GM18517 (cell line): ENCODE measurements at regions not wholly inside any gene's neighbourhood (a gene's known extent, or its start where the extent isn't known, plus 50 kb on each side); places are given as distances from the start of the nearest gene placed in this dataset.
"Not testable (repeated sequence)": the region's sequence is repeated elsewhere in the genome, so short reads cannot be mapped to it uniquely, and the experiment has no call there.

Experiments used
- ATAC-seq: cut with Tn5 transposase; IDR thresholded peaks from one replicate; pipeline ENCODE4 v1.9.1; 2021; ENCODE audit warnings: mild to moderate bottlenecking, moderate library complexity; ENCODE audit not compliant: unreplicated experiment

DNA sequence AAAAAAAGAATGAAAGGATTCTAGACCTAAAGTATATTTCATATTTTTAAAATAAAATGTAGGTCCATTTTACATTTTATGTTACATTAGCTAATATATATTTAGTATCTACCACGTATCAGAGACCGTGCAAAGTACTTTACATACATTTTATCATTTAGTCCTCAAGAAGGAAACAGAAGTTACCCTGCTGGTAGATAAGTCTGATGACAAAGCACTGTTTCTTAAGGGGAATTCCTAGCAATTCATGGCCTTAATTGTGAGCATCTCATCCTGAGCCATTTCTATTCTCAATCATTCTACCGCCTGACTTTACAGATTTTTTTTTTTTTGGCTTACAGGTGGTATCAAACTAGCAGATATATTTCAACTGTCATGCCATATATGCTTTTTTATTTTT, 367.7 kb downstream of the PRELID2 start:
- ATAC-seq = no peak

DNA sequence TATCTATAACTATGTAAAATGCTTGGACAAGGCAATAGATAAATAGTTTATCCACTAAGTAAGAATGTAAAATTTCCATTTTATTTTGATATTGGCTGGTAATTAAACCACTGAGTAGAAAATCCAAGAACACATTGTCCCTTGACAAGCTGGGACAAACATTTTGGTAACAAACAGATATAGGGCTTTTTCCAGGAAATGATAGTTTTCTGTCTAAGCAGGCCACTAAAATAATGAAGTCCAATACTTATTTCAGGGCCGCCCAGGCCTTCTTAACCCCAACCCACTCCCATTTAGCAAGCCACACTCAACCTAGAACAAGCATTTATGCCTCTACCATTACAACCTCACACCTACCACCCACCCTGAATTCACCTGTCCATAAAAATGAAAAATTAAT, 368.6 kb downstream of the PRELID2 start:
- no peak for ATAC-seq

DNA sequence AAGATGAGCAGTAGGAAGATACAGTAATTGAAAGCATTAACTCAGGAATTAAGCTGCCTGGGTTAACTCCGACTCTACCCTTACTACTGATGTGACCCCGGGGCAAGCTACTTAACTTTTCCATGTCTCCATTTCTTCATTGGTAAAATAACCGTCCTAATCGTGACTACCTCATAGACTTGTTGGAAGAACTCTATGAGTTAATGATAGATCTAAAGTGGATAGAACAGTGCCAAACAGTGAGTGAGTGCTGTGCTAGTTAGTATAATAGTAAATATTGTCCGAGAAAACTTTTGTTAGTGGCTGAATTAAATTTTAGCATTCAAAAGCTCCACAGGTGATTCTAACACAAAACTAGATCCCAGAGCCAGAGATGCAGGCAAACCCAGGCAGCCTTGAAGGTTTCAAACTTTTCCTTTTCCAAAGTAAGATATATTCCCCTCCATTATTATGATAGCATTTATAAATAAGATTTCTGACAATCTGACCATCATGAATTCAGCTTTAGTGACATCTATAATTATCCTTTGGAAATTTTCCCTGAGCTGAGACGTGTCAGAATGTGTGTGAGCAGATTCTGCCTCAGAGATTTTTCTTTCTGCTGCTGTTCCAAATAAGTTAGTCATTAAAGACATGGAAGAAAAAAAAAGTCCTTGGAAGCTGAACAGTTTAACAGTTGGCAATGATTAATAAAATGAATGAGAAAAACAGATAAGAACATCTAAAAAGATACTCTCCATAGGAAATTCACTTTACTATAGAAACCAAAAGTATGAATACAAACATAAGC, 369.5 kb downstream of the PRELID2 start:
- no peak for ATAC-seq

DNA sequence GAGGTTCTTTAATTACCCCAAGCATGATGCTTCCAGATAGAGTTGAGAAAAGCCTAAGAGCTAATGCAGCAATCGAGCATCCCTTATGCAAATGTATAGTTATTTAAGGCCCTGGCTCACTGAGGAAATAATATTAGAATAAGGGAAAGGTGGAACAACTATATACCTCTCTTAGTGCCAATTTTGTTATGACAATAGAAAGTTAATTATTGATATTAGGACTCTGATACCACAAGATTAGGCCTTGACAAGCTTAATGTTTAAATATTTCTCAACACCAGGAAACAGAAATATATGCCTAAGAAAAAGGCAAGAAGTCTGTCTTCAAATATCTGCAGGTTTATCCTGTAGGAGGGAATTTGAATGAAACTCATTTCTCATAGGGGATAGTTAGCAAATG, 371.0 kb downstream of the PRELID2 start:
- ATAC-seq = no peak

- no peak for ATAC-seq
These were observed 371.5 kb downstream of the PRELID2 start for GRCh38 chr5:145463634-145464033.

DNA sequence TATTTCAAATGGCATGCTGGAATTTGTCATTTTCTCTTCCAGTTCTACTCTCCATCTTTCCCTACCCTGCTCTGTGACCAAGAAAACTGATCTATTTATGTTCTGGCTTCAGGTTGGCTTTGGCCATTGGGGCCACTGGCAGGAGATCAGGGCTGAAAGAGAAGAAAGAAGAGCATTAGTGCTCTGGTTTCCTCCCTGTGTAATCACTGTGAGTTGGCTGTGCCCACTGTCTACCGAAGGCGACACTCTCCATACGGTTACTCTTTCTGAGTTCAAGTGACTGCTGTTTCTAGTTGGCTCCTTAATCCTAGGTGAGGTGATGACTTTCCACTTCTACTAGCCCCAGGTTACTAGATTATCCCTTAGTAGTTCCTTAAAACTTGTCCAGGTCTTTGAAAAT, 372.6 kb downstream of the PRELID2 start:
- ATAC-seq = no peak

- ATAC-seq = no peak
These were observed 384.8 kb downstream of the PRELID2 start for GRCh38 chr5:145450286-145450885.

GRCh38 chr5:145449794-145450193, 385.3 kb downstream of the PRELID2 start:
- no peak for ATAC-seq

- ATAC-seq = not testable (repeated sequence)
These were observed 388.3 kb downstream of the PRELID2 start for GRCh38 chr5:145446875-145447274.

GRCh38 chr5:145446412-145446811, 388.7 kb downstream of the PRELID2 start:
- no peak for ATAC-seq

GRCh38 chr5:145445027-145445426, 390.1 kb downstream of the PRELID2 start:
- ATAC-seq = no peak

DNA sequence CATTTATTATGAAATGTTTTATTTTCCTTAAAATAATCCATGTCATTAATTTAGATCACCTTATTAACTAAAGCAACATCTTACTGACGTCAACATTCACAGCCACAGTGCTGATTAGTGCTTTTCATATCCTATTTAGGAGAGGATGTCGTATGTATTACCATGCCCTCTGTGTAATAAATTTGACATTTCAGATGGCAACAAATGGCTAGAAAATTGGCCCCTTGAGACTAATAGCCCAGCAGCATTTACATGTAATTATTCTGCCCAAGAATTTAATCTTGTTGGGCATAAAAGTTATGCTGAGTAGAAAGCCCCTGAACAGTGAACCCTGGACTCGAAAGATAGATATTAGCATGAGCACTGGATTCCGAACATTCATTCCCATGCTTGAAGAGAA, 391.2 kb downstream of the PRELID2 start:
- ATAC-seq = no peak

DNA sequence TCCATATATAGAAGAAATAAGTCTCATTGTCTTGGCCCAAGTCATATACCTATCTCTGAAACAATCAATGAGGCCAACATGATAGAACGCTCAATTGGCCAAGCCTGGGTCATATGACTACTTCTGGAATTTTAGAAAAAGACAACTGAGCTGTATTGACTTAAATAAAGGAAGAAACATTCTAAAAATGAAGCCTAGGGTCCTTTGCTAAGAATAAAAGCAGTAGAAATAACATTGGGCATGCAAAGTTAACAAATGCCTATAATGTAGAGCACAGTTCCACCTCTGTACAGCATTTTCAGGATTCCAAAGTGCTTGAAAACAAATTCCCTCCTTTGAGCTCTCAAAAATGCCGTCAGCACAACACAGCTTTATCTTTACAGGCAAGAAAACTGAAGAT, 391.8 kb downstream of the PRELID2 start:
- ATAC-seq = no peak

GRCh38 chr5:145442661-145443060, 392.5 kb downstream of the PRELID2 start:
- not testable (repeated sequence) for ATAC-seq

- no peak for ATAC-seq
These were observed 393.9 kb downstream of the PRELID2 start for GRCh38 chr5:145441228-145441627.

GRCh38 chr5:145437627-145438026, 397.5 kb downstream of the PRELID2 start:
- no peak for ATAC-seq

- no peak for ATAC-seq
These were observed 402.1 kb downstream of the PRELID2 start for GRCh38 chr5:145433077-145433476.

- no peak for ATAC-seq
These were observed 406.0 kb downstream of the PRELID2 start for GRCh38 chr5:145429170-145429569.

DNA sequence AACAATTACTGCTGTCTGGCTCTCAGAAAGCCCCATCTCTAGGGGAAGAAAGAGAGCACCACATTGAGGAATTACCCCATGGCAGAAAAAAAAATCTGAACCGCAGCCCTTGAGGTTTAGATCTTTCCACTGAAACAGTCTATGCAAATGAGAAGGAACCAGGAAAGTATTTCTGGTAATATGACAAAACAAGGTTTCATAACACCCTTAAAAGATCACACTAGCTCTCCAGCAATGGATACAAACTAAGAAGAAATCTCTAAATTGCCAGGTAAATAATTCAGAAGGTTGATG, 427.1 kb downstream of the PRELID2 start:
- ATAC-seq = peak; percentile 61

GRCh38 chr5:145407300-145408047, 427.7 kb downstream of the PRELID2 start:
- ATAC-seq = peak; percentile 41

DNA sequence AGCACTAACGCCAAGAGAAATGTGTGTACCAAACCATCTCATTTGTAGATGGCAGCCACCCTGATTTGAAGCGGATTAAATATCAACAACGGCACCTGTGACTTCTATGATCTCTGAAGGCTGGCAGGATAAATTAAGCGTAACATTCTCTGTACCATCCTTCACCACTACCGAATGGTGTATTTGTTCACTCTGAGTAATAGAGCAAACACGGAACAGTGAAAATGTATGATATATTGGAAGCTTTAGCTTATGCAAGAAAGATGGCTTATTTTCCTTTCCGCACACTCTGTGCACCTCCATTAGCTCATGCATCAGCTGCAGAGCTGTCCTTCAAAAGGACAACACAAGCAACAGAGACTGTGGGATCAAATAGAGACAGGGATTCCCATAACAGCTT, 431.1 kb downstream of the PRELID2 start:
- no peak for ATAC-seq

DNA sequence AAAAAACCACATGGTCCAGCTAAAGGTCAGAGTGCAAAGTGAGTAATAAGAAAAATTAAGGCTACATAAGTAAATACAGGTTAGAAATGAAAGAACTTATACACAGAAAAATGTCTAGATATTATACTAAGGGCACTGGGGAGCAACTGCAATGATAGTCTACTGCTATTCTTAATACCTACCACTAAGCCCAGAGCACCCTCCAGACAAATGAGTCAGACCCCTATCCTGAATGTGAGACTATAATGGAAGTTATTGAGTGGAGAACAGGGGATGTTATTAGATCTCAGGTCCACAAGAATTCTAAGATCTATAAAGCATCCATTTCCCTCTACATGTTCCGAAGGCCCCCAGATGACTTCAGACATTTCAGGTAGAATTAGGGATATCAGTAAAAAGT, 438.3 kb downstream of the PRELID2 start:
- no peak for ATAC-seq
